GM19467 (cell line): ENCODE measurements at regions not wholly inside any gene's neighbourhood (a gene's known extent, or its start where the extent isn't known, plus 50 kb on each side); places are given as distances from the start of the nearest gene placed in this dataset.
"Not testable (repeated sequence)": the region's sequence is repeated elsewhere in the genome, so short reads cannot be mapped to it uniquely, and the experiment has no call there.

Experiments used
- ATAC-seq: cut with Tn5 transposase; IDR thresholded peaks from one replicate; pipeline ENCODE4 v1.9.1; 2021; ENCODE audit warnings: mild to moderate bottlenecking, moderate library complexity; ENCODE audit not compliant: unreplicated experiment

DNA sequence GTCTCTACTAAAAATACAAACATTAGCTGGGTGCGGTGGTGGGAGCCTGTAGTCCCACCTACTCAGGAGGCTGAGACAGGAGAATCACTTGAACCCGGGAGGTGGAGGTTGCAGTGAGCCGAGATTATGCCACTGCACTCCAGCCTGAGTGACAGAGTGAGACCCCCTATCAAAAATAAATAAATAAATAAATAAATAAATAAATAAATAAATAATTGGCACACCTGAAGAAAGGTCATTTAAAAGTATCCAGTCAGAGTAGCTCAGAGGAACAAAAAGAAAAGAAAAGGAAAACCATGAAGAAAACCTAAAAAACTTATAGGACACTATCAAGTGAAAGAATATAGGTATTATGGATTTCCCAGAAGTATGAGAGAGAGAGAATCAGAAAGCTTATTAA lies 330.1 kb upstream of the AR start:
- not testable (repeated sequence) for ATAC-seq

DNA sequence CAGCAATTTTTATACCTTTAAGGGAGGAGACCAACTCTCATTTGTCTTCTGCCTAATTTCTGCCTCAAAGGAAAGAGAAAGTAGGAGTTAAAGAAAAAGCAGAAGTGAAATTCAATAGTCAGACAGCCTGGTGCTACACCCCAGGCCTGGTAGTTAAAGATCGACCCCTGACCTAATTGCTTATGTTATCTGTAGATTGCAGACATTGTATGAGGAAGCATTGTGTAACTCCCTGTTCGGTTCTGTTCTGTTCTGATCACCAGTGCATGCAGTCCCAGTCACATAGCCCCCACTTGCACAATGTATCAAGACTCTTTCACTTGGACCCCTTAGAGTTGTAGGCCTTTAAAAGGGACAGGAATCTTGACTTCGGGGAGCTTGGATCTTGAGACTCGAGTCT lies 335.9 kb upstream of the AR start:
- ATAC-seq, result no peak

DNA sequence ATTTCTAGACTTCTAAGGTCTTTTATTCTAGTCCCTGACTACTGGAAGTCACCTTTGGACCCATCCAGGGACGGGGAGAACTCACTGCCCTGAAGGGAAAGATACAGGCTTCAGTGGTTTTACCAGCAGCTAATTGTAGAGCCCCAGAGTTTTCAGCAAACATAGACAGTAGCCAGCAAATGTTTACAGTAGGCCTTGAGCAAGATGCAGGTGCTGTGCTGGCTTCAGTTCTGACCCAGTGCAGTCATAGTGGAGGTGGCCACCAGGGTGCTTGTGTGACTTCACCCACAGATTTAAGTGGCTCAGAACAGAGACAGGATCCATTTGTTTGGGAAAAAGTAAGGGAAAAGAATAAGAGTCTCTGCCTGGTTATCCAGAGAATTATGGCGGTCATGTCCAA lies 384.4 kb upstream of the AR start:
- ATAC-seq, result no peak

DNA sequence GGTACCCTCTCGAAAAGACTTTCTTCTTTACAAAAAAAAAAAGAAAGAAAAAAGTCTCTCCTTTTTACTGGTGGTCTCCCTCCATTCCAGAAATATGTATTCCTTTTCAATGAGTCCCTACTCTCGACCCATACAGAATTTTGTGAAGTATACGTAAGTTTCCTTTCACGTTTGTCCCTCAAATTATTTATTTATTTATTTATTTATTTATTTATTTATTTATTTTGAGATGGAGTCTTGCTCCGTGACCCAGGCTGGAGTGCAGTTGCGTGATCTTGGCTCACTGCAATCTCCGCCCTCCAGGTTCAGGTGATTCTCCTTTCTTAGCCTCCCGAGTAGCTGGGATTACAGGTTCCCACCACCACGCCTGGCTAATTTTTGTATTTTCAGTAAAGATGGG lies 429.2 kb upstream of the AR start:
- no peak for ATAC-seq

DNA sequence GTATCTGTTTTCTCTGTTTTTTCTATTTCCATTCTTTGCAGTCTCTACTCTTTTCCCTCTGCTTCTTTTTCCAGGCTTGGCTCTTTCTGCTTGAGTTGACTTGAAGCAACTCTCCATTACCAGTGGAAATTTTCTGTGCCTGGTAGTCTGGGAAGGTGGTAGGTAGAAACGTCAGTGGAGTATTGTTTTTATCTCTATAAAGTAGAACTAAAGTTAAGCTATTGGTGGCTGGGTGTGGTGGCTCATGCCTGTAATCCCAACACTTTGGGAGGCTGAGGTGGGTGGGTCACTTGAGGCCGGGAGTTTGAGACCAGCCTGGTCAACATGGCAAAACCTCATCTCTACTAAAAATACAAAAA lies 438.1 kb upstream of the AR start:
- no peak for ATAC-seq

DNA sequence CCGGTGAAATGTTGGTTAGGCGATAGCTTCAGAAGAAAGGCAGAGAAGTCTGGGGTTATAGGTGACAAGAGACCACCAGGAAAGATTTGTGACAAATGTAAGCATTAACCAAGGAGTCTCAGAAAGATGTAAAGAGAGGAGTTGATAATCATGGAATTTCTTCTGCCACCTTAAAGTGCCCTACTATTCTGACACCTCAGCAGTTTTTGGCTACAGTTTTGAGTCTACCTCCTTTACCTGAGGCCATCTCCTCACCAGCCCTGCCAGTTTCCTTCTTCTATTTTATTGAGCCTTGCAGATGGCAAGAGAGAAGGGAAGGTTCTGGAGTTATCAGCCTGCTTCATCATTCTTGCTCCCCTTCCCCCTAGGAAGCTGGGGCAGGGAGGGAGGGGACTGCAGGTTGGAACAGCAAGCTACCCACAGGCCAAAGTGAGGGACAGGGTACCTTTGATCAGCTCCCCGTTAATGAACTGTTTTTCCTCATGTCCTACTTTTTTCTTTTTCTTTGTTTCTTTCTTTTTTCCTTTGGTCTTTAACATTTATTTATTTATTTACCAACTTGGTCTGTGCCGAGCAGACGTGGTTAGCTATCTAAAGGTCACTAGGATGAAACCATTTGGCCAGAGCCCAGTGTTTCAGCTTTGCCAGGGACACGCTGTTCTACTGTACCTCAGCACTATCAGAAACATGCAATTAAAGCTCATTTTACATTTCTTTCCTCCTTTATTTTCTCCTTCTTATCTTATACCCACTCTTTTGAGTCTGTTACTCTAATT lies 438.7 kb upstream of the AR start:
- ATAC-seq, result no peak

DNA sequence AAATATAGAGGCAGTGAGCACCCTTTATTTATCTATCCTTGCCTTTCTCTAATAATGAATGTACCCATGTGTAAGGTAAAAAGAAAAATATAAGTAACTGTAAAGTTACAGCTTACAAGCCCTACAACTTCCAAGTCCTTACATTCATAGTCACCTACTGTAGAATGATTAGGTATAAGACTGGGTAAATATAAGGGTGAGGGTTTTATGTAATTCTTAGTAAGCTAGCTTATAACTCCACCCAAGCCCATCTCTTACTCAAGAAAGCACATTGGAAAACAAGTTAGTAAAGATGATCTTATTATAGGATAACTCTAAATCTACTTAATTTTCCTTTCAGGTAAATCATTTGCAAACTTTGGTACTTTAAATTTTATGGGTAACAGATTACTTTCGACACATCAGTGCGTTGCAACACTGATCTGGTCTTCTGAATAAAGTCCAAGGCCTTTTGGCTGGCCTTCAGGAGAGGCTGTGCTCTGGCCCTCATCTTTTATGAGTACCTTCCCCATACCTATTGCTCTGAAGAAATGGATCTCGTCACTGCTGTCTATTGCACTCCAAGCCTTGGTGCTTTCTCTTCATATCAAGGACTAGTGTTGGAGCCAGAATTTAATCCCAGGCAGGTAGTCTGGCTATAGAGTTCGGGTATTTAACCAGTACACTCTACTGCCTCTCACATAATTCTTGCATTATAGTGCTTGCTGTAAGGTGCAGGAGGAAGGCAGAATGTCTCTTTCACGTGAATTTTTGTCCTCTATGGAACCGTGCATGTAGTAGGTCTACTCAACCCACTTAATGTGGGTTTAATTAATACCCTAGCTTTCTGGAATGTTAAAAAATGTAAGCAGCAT lies 443.6 kb upstream of the AR start:
- no peak for ATAC-seq

DNA sequence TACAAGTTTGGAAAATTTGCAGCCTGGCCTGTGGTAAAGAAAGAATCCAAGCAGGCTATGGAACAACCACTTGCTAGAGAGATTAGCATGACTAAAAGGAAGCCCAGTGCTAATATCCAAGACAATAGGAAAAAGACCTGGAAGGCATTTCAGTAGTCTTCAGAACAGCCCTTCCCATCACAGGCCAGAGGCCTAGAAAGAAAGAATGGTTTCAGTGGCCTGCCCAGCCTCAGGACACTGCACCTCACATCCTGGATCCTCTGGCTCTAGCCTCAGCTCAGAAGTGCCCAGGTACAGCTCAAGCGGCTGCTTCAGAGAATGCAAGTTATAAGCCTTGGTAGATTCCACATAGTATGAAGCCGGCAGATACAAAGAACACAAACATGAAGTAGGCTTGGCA lies 449.8 kb upstream of the AR start:
- no peak for ATAC-seq

DNA sequence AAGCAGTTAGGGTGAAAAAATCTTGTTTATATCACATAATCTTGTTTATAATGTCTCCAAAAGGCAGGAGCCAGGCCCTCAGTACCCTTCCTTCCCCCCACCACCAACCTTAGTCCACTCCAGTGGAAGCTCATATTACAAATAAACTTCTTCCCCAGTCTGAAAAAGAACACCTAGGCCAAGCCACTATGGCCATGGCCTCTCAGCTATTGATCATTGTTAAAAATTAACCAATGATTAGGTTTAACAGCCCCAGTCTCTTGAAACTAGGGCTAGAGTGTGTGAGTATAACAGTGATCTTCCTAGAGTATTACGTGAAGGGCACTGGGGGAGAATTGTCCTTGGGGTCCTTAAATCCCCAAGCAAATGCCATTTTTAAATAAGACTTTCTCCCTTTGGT lies 411.9 kb upstream of the EDA2R start:
- no peak for ATAC-seq

DNA sequence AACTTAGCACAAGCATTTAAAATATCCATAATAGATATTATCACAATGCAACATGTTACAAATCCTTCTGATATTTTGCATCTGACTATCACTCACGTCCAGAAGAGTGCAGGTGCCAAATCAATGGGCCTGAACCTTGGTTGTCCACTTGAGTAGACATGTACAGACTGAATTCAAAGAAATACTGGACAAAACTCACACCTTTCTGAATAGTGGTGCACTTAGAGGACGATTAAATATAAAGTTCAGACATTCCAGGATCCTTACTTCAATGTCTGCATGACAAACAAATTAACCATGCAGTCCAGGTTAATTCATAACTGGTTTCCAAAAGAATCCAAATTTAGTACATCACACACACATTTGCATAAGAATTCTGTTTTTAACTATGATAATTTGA lies 406.0 kb upstream of the EDA2R start:
- ATAC-seq, result no peak

DNA sequence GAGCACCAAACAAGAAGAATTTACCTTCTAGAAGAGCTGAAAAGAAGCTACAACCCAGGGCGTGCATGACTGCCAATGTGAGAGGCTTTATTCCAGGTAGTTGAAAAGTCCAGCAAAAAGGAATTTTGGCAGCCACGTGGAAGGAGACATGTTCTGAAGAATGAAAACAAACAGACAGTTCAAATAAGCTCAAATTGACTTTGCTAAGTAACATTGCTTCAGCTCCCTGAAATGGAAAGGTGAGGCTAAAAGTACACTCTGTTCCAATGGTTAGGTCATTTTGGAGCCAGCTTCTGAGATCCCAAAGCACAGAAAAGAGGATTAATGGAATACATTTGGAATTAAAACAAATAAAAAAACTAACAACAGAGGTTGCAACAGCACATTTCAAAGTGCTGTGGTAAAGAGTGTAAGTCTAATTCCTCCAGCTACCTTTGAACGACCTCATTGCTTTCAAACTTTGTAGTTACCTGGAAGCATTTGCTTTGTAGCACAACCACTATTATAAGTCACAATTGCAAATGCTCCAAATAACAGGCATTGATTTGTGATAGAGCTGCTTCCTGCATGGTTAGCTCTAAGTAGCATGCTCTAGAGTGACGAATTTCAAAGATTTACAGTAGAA lies 405.3 kb upstream of the EDA2R start:
- ATAC-seq, result no peak

DNA sequence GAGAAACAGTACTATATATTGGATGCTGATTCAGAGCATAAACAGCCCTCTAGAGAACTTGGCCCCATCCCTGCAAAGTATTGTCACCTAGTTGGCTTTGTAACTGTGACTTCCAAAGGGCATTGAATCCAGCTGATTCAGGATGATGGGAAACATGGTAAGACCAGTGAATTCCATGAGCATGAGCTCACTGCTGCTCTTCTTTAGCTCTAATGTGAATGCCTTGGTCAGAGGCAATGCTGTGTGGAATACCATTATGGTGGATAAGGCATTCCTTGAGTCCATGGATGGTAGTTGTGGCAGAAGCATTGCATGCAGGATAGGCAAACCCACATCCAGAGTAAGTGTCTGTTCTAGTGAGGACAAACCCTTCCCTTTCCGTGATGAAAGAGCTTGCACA lies 365.6 kb upstream of the EDA2R start:
- no peak for ATAC-seq

DNA sequence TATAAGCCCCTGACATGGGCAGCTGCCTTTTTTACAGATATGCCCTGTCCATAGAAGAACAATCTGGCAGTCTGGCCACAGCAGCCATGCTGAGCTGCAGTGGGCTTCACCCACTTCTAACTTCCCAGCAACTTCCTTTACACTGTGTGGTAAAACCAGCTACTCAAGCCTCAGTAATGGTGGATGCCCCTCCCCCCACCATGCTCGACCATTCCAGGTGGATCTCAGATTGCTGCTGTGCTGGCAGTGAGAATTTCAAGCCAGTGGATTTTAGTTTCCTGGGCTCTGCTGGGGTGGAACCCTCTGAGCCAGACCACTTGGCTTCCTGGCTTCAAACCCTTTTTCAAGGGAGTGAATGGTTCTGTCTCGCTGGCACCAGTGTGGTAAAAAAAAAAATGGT lies 355.9 kb upstream of the EDA2R start:
- ATAC-seq, result no peak

DNA sequence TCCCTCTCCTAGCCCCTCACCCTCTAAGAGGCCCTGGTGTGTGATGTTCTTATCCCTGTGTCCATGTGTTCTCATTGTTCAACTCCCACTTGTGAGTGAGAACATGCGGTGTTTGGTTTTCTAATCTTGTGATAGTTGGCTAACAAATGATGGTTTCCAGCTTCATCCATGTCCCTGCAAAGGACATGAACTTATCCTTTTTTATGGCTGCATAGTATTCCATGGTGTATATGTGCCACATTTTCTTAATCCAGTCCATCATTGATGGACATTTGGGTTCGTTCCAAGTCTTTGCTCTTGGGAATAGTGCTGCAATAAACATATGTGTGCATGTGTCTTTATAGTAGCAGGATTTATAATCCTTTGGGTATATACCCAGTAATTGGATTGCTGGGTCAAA lies 353.2 kb upstream of the EDA2R start:
- ATAC-seq, result not testable (repeated sequence)

DNA sequence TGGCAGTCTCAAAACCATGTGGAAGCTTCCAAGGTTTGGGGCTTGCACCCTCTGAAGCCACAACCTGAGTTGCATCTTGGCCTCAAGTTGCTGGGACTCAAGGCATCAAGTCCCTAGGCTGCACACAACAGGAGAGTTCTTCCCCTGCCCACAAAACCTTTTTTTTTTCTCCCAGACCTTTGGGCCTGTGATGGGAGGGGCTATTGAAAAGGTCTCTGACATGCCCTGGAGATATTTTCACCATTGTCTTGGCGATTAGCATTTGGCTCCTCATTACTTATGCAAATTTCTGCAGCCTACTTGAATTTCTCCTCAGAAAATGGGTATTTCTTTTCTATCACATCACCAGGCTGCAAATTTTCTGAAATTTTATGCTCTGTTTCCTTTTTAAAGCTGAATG lies 349.5 kb upstream of the EDA2R start:
- ATAC-seq, result no peak

DNA sequence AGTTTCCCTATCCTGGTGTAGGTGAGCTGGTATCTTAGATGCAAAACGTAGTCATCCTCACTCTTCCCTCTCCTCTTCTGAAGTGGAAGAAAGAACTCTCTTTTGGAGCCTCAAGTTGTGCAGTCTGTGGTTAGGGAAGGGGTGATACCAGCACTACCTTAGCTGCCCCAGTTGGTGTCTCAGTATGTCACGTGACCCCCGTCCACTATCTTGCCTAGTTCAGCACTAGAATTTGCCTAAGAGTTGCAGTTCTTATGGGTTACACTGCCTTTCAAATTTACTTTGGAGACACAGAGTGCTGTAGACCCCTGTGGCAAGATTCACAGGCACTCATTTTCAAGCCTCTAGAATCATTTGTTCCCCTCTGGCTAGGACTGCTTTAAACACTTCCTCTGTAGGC lies 322.8 kb upstream of the EDA2R start:
- ATAC-seq, result no peak

DNA sequence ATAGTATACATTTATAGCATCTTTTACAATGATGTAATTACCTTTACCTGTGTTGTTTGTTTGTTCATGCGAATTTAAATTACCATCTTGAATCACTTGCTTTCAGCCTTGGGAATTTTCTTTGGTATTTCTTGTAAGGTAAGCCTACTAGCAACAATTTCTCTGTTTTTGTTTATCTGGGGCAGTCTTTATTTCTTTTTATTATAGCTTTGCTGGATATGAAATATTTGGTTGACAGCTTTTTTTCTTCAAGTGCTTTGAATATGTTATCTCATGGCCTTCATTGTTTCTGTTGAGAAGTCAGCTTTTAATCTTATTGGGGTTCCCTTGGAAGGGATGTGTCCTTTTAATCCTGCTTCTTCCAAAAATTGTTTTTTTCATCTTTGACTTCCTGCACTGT lies 292.8 kb upstream of the EDA2R start:
- ATAC-seq, result no peak

DNA sequence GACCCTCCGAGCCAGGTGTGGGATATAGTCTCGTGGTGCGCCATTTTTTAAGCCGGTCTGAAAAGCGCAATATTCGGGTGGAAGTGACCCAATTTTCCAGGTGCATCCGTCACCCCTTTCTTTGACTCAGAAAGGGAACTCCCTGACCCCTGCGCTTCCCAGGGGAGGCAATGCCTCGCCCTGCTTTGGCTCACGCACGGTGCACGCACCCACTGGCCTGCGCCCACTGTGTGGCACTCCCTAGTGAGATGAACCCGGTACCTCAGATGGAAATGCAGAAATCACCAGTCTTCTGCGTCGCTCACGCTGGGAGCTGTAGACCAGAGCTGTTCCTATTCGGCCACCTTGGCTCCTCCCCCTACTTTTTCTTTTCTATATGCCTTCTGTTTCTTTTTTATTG lies 291.6 kb upstream of the EDA2R start:
- ATAC-seq, result not testable (repeated sequence)

DNA sequence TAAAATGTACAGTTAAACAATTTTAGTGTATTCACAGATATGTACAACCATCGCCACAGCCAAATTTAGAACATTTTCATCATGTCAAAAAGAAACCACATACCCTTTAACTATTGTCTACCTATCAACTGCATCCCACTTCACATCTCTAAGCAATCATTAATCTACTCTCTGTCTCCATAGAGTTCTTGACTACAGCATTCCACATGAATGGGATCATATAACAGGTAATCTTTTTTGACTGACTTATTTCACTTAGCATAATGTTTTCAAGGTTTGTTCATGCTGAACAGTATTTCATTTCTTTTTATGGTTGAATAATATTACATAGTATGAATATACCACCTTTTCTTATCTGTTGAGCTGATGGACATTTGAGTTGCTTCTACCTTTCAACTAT lies 281.4 kb upstream of the EDA2R start:
- no peak for ATAC-seq

DNA sequence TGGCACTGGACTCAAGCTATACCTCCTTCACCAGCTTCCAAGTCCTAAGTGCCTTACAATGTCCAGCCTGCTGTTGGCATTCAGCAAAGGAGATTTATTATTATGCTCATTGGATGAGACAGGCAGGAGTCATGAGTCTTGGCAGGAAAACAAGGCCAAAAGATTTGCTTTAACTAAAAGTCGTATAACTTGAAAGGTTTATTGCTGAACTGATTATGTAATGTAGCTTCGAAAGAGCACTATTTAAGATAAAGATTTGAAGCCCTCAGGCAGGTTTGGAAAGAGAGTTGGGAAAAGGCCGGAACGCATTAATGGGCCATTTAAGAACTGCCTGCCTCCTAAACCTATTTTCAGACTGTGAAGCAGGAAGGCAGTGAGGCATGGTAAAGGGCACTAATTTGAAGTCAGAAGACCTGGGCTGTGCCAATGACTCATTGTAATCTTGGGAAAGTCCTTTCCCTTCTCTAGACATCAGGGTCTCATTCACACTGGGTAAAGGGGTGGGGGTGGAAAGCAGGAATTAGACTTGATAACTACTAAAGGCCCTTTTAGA lies 280.5 kb upstream of the EDA2R start:
- ATAC-seq, result no peak

DNA sequence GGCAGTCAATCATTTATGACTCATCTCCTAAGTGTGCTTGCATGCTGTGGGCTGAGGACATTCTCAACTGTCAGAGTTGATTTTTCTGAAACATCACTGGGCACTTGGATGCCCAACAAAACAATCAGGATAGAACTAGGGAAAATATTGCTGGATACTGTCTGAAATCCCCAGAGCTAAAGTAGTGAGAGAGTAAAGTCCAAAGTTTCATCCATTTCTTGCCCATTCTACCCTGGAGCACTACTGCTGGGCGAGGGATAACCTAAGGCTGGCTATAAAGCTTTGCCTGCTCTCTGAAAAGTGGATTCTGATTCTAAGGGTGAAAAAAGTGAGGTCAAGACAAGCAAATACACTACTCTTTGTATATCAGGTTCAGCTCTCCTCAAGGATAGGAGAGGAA lies 279.6 kb upstream of the EDA2R start:
- no peak for ATAC-seq

DNA sequence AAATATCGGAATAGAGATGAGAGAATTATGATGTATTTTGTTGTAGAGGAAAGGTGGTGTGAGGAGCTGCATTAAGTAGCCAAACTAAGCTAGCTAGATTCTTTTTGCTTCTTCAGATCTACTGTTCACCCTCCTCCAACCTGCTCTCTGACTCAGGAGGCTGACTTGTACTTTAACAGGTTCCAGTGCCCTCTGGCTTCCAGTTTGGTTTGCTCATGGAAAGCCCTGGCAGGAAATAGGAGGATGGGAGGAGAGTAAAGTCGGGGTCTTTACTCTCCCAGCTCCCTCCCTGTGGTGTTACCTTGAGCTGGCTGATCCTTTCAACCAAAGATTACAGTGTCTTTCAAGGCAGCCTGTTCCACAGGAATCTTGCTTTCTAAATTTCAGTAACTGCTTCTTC lies 277.0 kb upstream of the EDA2R start:
- no peak for ATAC-seq
